PFSK-1 (cell line): ENCODE measurements at regions not wholly inside any gene's neighbourhood (a gene's known extent, or its start where the extent isn't known, plus 50 kb on each side); places are given as distances from the start of the nearest gene placed in this dataset.

Source experiments
- SIN3A ChIP-seq: IDR thresholded peaks from 2 replicates; pipeline ENCODE4 v1.6.1; 2012; ENCODE audit warnings: mild to moderate bottlenecking, low read length, moderate library complexity, borderline replicate concordance; ENCODE audit not compliant: insufficient read depth
- TAF1 ChIP-seq: IDR thresholded peaks from 2 replicates; pipeline ENCODE4 v1.6.1; 2012; ENCODE audit warnings: low read length, control low read depth, borderline replicate concordance; ENCODE audit not compliant: insufficient read depth

DNA sequence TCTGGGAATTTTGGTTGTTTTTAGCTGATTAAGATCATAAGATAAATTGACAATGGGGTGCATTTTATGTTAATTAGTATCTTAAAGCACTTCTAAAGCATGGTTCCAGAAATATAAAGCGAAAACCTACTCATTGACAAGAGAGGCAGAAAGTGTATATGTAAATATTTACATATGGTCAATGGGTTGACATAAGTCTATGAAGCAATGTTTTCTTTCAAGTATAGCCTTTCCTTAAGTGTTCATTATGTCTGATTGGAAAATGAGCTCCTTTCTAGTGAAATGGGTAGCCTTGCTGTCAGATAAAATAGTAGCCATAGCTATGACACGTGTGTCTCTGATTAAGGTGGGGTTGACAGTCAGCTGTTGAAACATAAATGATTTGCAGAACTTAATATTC is 365.2 kb upstream of the AGTR1 start:
- TF ChIP-seq TAF1: no peak
- TF ChIP-seq SIN3A: no peak
